Heart left ventricle (tissue), 13 donors: ENCODE measurements at regions not wholly inside any gene's neighbourhood (a gene's known extent, or its start where the extent isn't known, plus 50 kb on each side); places are given as distances from the start of the nearest gene placed in this dataset.

Experiments
- POLR2A ChIP-seq, 2 donors: fragments of 450-650 bp; IDR thresholded peaks; one replicate each; pipeline ENCODE4 v1.6.1; 2017; ENCODE audit warnings: antibody characterized with exemption in 2 of 2, mild to moderate bottlenecking in 2 of 2, moderate library complexity in 2 of 2
- TF ChIP-seq, protein P1 (sequence below), 12 donors: fragments of 200-600 bp; sonication (generic) in 4 of 12; IDR thresholded peaks; one replicate each; pipeline versions ENCODE4 v1.5.0 to v1.8.0; 2018 to 2022; ENCODE audit warnings: antibody characterized with exemption in 12 of 12, mild to moderate bottlenecking in 5 of 12
- donor health status: ischemic (EF 13 %, LVEDD 7.1; RV severe dilation, severe dysfunction).
- donor health status: DM: no; HTN: yes; CAD: no.
- donor health status: DM: no; HTN: no; CAD: no.
- donor health status: ischemic (EF 25% LVEDD 6.9; RV normal size, moderate dysfunction).
- donor health status: ischemic (EF 25% LVEDD 5.7; RV mildly dilated, moderate dysfunction).
- donor health status: ischemic (EF 35%, LVEDD 5.7; RV mildly dilated, moderate dysfunction).
- donor health status: nonischemic (EF 11% LVEDD 7.7; RV severe dilation, severe dysfunction).
- donor health status: DM: yes; HTN: yes; CAD: no.
- donor health status: PGD.
- donor health status: ischemic (EF 29% LVEDD 5.4; RV normal size, mild dysfunction).
- donor health status: nonischemic (EF 23%, LVEDD 6.1; RV moderate dilation, normal function).

DNA sequence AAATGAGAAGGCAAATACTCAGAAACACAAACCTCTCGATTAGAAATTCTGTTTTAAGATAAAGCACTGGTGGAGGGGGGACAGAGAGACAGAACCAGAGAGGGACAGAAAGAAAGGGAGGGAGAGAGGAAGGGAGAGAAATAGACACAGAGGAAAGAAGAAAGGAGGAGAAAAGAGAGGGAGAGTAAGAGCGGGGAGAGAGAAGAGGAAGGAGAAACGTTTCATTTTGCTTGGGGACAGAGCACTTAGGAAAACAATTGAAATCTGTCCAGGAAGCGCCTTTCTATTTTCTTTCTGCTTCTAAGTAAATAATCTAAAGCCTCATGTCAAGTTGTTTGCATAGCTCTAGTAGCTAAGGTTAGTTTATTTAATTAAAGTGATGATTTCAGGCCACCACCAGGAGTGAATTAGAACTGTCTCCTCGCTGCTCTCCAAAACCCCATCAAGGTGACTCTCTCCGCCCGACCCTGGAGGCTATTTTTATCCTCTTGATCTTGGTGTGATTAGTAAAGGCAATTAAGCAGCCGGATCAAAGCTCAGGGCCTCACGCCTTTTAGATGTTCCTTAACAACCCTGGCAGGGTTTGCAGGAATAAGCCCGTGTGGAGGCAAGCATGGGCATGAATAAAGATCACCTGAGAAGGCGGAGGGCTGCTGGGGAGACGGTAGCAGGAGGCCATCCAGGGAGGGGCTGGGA, 73.4 kb upstream of the INSIG1 start:
- TF ChIP-seq, protein P1, sequence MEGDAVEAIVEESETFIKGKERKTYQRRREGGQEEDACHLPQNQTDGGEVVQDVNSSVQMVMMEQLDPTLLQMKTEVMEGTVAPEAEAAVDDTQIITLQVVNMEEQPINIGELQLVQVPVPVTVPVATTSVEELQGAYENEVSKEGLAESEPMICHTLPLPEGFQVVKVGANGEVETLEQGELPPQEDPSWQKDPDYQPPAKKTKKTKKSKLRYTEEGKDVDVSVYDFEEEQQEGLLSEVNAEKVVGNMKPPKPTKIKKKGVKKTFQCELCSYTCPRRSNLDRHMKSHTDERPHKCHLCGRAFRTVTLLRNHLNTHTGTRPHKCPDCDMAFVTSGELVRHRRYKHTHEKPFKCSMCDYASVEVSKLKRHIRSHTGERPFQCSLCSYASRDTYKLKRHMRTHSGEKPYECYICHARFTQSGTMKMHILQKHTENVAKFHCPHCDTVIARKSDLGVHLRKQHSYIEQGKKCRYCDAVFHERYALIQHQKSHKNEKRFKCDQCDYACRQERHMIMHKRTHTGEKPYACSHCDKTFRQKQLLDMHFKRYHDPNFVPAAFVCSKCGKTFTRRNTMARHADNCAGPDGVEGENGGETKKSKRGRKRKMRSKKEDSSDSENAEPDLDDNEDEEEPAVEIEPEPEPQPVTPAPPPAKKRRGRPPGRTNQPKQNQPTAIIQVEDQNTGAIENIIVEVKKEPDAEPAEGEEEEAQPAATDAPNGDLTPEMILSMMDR (IDR thresholded peaks at IDR 0.05): no peak
- no peak for TF ChIP-seq POLR2A (IDR thresholded peaks at IDR 0.05)
